ENCODE measurements at regions not wholly inside any gene's neighbourhood (a gene's known extent, or its start where the extent isn't known, plus 50 kb on each side); places are given as distances from the start of the nearest gene placed in this dataset.

DNA sequence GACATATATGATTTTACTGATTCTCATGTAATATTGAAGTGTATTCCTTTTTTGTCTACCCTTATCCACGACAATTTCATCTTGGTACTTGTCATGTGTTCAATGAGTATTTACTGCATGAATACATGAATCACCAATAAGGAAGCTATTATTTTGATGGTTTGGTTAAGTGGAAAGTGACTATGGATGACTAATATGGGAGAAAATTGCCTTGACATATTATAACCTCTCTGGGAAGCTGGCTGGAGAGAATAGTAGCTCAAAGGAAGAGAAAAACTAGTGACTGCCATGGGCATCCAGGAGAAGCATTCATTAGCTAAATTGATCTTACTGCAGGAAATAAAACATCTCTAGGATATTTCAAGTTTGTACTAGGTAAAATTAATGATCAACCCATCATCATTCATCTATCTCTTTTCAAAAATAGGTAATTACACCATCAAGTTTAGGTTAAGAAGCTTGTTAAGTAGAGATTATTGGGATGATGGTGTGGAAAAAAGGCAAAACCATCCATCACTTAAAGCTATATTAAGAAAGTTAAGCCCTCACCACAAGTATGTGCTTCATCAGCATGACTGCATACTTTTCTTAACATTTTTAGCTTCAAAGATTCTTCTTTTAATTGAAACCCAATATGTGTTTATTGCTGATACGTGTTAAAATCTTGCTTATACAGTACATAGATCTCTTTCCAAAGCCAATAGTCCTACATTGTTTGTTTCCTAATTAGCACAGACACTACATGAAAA is 455.2 kb upstream of the ARPP21 start:
- TF ChIP-seq POLR2A (IDR thresholded peaks at IDR 0.05; ENCODE audit: low read depth, low read length) (no peak), POLR2AphosphoS5 (IDR thresholded peaks at IDR 0.05; ENCODE audit: low read depth, low read length) (no peak)

Data from GM12892 (cell line).